H1 (cell line): ENCODE measurements at regions not wholly inside any gene's neighbourhood (a gene's known extent, or its start where the extent isn't known, plus 50 kb on each side); places are given as distances from the start of the nearest gene placed in this dataset.

Source experiments
- CTCF ChIA-PET: fragments of 300-600 bp; sonication (Branson Sonifier 250); formaldehyde crosslinking; loops from one replicate; lab custom pipeline; 2021; ENCODE audit not compliant: partially characterized antibody; lab: Charles Lee
- POLR2A ChIA-PET: fragments of 300-600 bp; sonication (Branson Sonifier 250); formaldehyde crosslinking; loops from one replicate; lab custom pipeline; 2021; ENCODE audit warnings: inconsistent platforms; ENCODE audit not compliant: partially characterized antibody; lab: Charles Lee
- DNase-seq, 2 experiments: peaks; one replicate each; pipeline versions ENCODE4 v3.0.0 to v3.0.0-alpha.2; 2010 to 2022; ENCODE audit warnings: low spot score in 2 of 2, low read depth in 1 of 2, mixed read lengths in 1 of 2
- FAIRE-seq: peaks from 2 replicates; lab custom pipeline; 2011; peaks lifted over from hg19 to GRCh38; lab: Jason Lieb, UNC
- H2AFZ ChIP-seq: 2 replicates; pipeline ENCODE4 v1.8.1; 2012; ENCODE audit warnings: low read length, inconsistent platforms
- H2AK5ac ChIP-seq: 2 replicates; pipeline ENCODE4 v1.6.1; 2013; ENCODE audit warnings: low read depth, low read length
- H2BK120ac ChIP-seq: replicated peaks from 2 replicates; pipeline ENCODE3; 2013; ENCODE audit warnings: low read depth, low read length, inconsistent platforms
- H2BK12ac ChIP-seq: 2 replicates; pipeline ENCODE4 v1.6.1; 2013; ENCODE audit warnings: low read depth, low read length
- H2BK15ac ChIP-seq: 2 replicates; pipeline ENCODE4 v1.6.1; 2013; ENCODE audit warnings: low read length
- H2BK20ac ChIP-seq: 2 replicates; pipeline ENCODE4 v1.6.1; 2013; ENCODE audit warnings: low read length
- H2BK5ac ChIP-seq: 2 replicates; pipeline ENCODE4 v1.6.1; 2013; ENCODE audit warnings: low read depth, low read length
- H3K14ac ChIP-seq: 2 replicates; pipeline ENCODE4 v1.6.1; 2013; ENCODE audit warnings: inconsistent platforms; ENCODE audit not compliant: insufficient read length
- H3K18ac ChIP-seq: 2 replicates; pipeline ENCODE4 v1.6.1; 2013; ENCODE audit warnings: low read length; ENCODE audit errors: extremely low read depth
- H3K23ac ChIP-seq: 2 replicates; pipeline ENCODE4 v1.6.1; 2013; ENCODE audit warnings: inconsistent platforms; ENCODE audit not compliant: insufficient read length
- H3K23me2 ChIP-seq: 2 replicates; pipeline ENCODE4 v1.6.1; 2013; ENCODE audit warnings: low read depth, low read length
- H3K27ac ChIP-seq: 2 replicates; pipeline ENCODE4 v1.6.1; 2011; ENCODE audit warnings: low read depth, low read length, inconsistent platforms
- H3K27me3 ChIP-seq, 4 experiments: replicated peaks in 1 of 4; 1 replicate in 1 of 4; 2 replicates in 3 of 4; pipeline versions ENCODE4 v1.6.1 to v1.8.1; 2011 to 2013; ENCODE audit warnings: low read length in 3 of 4, mild to moderate bottlenecking in 3 of 4, inconsistent platforms in 2 of 4, mixed read lengths in 2 of 4, moderate library complexity in 1 of 4; ENCODE audit not compliant: control insufficient read depth in 3 of 4, insufficient read depth in 3 of 4; ENCODE audit errors: extremely low read depth in 1 of 4
- H3K36me3 ChIP-seq, 4 experiments: 2 replicates each; pipeline versions ENCODE4 v1.6.1 to v1.8.1; 2011 to 2013; ENCODE audit warnings: mild to moderate bottlenecking in 4 of 4, low read length in 3 of 4, moderate library complexity in 2 of 4, control low read depth in 1 of 4, inconsistent platforms in 1 of 4; ENCODE audit not compliant: insufficient read depth in 4 of 4, control insufficient read depth in 2 of 4
- H3K4ac ChIP-seq: replicated peaks from 2 replicates; pipeline ENCODE3; 2013; ENCODE audit warnings: low read length, low read depth, mixed read lengths, inconsistent platforms; ENCODE audit not compliant: insufficient read length
- H3K4me1 ChIP-seq, 4 experiments: replicated peaks in 1 of 4; 1 replicate in 1 of 4; 2 replicates in 3 of 4; pipeline versions ENCODE4 v1.6.1 to v1.8.1; 2011 to 2013; ENCODE audit warnings: low read length in 3 of 4, inconsistent platforms in 2 of 4, mixed read lengths in 1 of 4; ENCODE audit not compliant: insufficient read depth in 4 of 4, control insufficient read depth in 3 of 4
- H3K4me2 ChIP-seq, 2 experiments: 2 replicates each; pipeline versions ENCODE4 v1.6.1 to v1.8.1; 2011 to 2013; ENCODE audit warnings: low read depth in 2 of 2, low read length in 2 of 2, control low read depth in 1 of 2, inconsistent platforms in 1 of 2, mild to moderate bottlenecking in 1 of 2; ENCODE audit not compliant: insufficient read depth in 1 of 2
- H3K4me3 ChIP-seq, 4 experiments: fragments of 200-600, 300-600 bp in 1 of 4; sonication (generic), shearing (Covaris generic), sonication (Bioruptor Twin) in 1 of 4; 2 replicates each; pipeline versions ENCODE4 v1.5.1 to v1.8.1; 2011 to 2016; ENCODE audit warnings: low read length in 4 of 4, low read depth in 3 of 4, control low read depth in 2 of 4, inconsistent platforms in 2 of 4, mild to moderate bottlenecking in 2 of 4, mixed read lengths in 1 of 4, moderate library complexity in 1 of 4; ENCODE audit not compliant: insufficient read depth in 2 of 4; ENCODE audit errors: extremely low read depth in 1 of 4
- H3K56ac ChIP-seq: replicated peaks from 2 replicates; pipeline ENCODE3; 2013; ENCODE audit warnings: low read depth, mild to moderate bottlenecking, mixed read lengths, low read length, inconsistent platforms; ENCODE audit not compliant: insufficient read length
- H3K79me1 ChIP-seq: 2 replicates; pipeline ENCODE4 v1.6.1; 2013; ENCODE audit warnings: low read depth, low read length, control low read depth
- H3K79me2 ChIP-seq, 2 experiments: 2 replicates each; pipeline versions ENCODE4 v1.6.1 to v1.8.1; 2012 to 2013; ENCODE audit warnings: low read length in 2 of 2, mild to moderate bottlenecking in 2 of 2, inconsistent platforms in 1 of 2; ENCODE audit not compliant: insufficient read depth in 2 of 2, control insufficient read depth in 1 of 2
- H3K9ac ChIP-seq, 4 experiments: replicated peaks in 1 of 4; 1 replicate in 1 of 4; 2 replicates in 3 of 4; pipeline versions ENCODE4 v1.6.1 to v1.8.1; 2011 to 2013; ENCODE audit warnings: low read depth in 3 of 4, low read length in 3 of 4, control low read depth in 2 of 4, mild to moderate bottlenecking in 2 of 4, moderate library complexity in 2 of 4, inconsistent platforms in 1 of 4; ENCODE audit errors: extremely low read depth in 1 of 4
- H3K9me3 ChIP-seq, 2 experiments: 2 replicates each; pipeline versions ENCODE4 v1.6.1 to v1.8.1; 2012 to 2013; ENCODE audit warnings: mild to moderate bottlenecking in 2 of 2, moderate library complexity in 2 of 2, control low read depth in 1 of 2, inconsistent platforms in 1 of 2, low read depth in 1 of 2, low read length in 1 of 2, mixed read lengths in 1 of 2; ENCODE audit not compliant: insufficient read depth in 2 of 2
- H4K20me1 ChIP-seq, 2 experiments: replicated peaks in 1 of 2; 2 replicates each; pipeline versions ENCODE3 to v1.8.1; 2011 to 2013; ENCODE audit warnings: inconsistent platforms in 2 of 2, low read length in 2 of 2, mild to moderate bottlenecking in 1 of 2; ENCODE audit not compliant: insufficient read depth in 2 of 2, control insufficient read depth in 1 of 2
- H4K5ac ChIP-seq: 2 replicates; pipeline ENCODE4 v1.6.1; 2013; ENCODE audit warnings: low read length, low read depth, mixed read lengths, inconsistent platforms; ENCODE audit not compliant: insufficient read length
- H4K8ac ChIP-seq: 2 replicates; pipeline ENCODE4 v1.8.0; 2013; ENCODE audit warnings: mild to moderate bottlenecking, moderate library complexity, low read length, inconsistent platforms; ENCODE audit not compliant: insufficient read depth; ENCODE audit errors: extremely low read depth
- H4K91ac ChIP-seq: replicated peaks from 2 replicates; pipeline ENCODE3; 2013; ENCODE audit warnings: low read length, mixed read lengths, inconsistent platforms; ENCODE audit not compliant: insufficient read length
- BRCA1 ChIP-seq: IDR thresholded peaks from 2 replicates; pipeline ENCODE4 v1.6.1; 2012; ENCODE audit warnings: low read depth, low read length, improper control_type of control experiment
- CHD2 ChIP-seq: IDR thresholded peaks from 2 replicates; pipeline ENCODE4 v1.6.1; 2012; ENCODE audit warnings: low read length, improper control_type of control experiment
- FOSL1 ChIP-seq: IDR thresholded peaks from 2 replicates; pipeline ENCODE4 v1.6.1; 2011; ENCODE audit warnings: mild to moderate bottlenecking, low read depth, low read length, moderate library complexity; ENCODE audit not compliant: insufficient read depth
- HDAC2 ChIP-seq, 2 experiments: fragments of 300-600 bp in 1 of 2; sonication (generic) in 1 of 2; IDR thresholded peaks; 2 replicates each; pipeline ENCODE4 v1.6.1; 2011 to 2012; ENCODE audit warnings: low read depth in 2 of 2, low read length in 2 of 2, mild to moderate bottlenecking in 2 of 2, moderate library complexity in 2 of 2, borderline replicate concordance in 1 of 2, inconsistent platforms in 1 of 2
- KDM4A ChIP-seq: IDR thresholded peaks from one replicate; pipeline ENCODE4 v1.7.1; 2012; ENCODE audit warnings: low read depth, mild to moderate bottlenecking, moderate library complexity, low read length, inconsistent platforms; ENCODE audit not compliant: severe bottlenecking
- PHF8 ChIP-seq: fragments of 200-600 bp; sonication (generic); conservative IDR thresholded peaks from 2 replicates; pipeline ENCODE4 v1.7.1; 2012; ENCODE audit warnings: low read depth, mild to moderate bottlenecking, inconsistent platforms, low read length, moderate library complexity
- RAD21 ChIP-seq, 2 experiments: IDR thresholded peaks in 1 of 2; conservative IDR thresholded peaks in 1 of 2; 2 replicates each; pipeline ENCODE4 v1.6.1; 2011; ENCODE audit warnings: low read depth in 2 of 2, low read length in 2 of 2, improper control_type of control experiment in 1 of 2, inconsistent platforms in 1 of 2, mild to moderate bottlenecking in 1 of 2, moderate library complexity in 1 of 2
- SIRT6 ChIP-seq: IDR thresholded peaks from one replicate; pipeline ENCODE4 v1.7.1; 2012; ENCODE audit warnings: low read length, inconsistent platforms
- TAF1 ChIP-seq: IDR thresholded peaks from 2 replicates; pipeline ENCODE4 v1.6.1; 2011; ENCODE audit warnings: mild to moderate bottlenecking, low read depth, low read length
- TEAD4 ChIP-seq: IDR thresholded peaks from 2 replicates; pipeline ENCODE4 v1.6.1; 2012; ENCODE audit warnings: low read depth, low read length, inconsistent platforms, mixed read lengths
- ZNF274 ChIP-seq: IDR thresholded peaks from 2 replicates; pipeline ENCODE4 v1.7.0; 2012; ENCODE audit warnings: low read length, borderline replicate concordance; ENCODE audit errors: extremely low read depth
- WGBS, 2 experiments: shearing (Covaris generic) in 1 of 2; methylation state at CpG; one replicate each; pipeline versions ENCODE4 v1.1.6 to v1.1.7; 2013 to 2015; ENCODE audit warnings: low lambda C conversion rate in 2 of 2, mixed read lengths in 2 of 2, inconsistent platforms in 1 of 2, low coverage in 1 of 2, missing lambda C conversion rate in 1 of 2; ENCODE audit not compliant: insufficient replicate concordance in 2 of 2, insufficient coverage in 1 of 2, insufficient read length in 1 of 2; ENCODE audit errors: extremely low coverage in 1 of 2, missing lambda C conversion rate in 1 of 2; 5-methylcytosine and 5-hydroxymethylcytosine counted together

GRCh38 chr16:26247063-26247462 lies 555.3 kb downstream of the HS3ST4 start:
- Histone ChIP-seq H3K56ac (no peak overlapping the region), H2BK5ac (no peak overlapping the region), H2BK120ac (no peak overlapping the region), H3K18ac (no peak overlapping the region), H3K27me3 (no peaks in the 10 kb centered on the region), H3K36me3 (no peaks in the 10 kb centered on the region), H3K27ac (no peak overlapping the region), H2BK12ac (no peak overlapping the region), H4K8ac (no peak overlapping the region), H3K79me2 (no peaks in the 10 kb centered on the region), H4K20me1 (no peaks in the 10 kb centered on the region), H3K23me2 (no peaks in the 10 kb centered on the region; the same call in 1 of the 2 replicates), H2AK5ac (no peak overlapping the region), H2BK20ac (no peak overlapping the region), H3K79me1 (no peaks in the 10 kb centered on the region), H2BK15ac (no peak overlapping the region), H4K5ac (no peak overlapping the region), H3K14ac (no peak overlapping the region), H3K4ac (no peak overlapping the region), H4K91ac (no peak overlapping the region), H3K4me2 (no peak overlapping the region), H2AFZ (no peak overlapping the region), H3K4me3 (no peak overlapping the region), H3K4me1 (no peaks in the 10 kb centered on the region), H3K9me3 (peaks cover 9 to 13% of the 10 kb centered on the region in 2 experiments; a peak in 3 of 4 replicates), H3K23ac (no peak overlapping the region), H3K9ac (no peak overlapping the region)
- TF ChIP-seq SIRT6 = no peak
- no peak for TF ChIP-seq TEAD4
- no peak for TF ChIP-seq FOSL1
- no peak for TF ChIP-seq KDM4A
- no peak for TF ChIP-seq TAF1
- TF ChIP-seq PHF8 = no peak
- no peak for TF ChIP-seq CHD2
- TF ChIP-seq ZNF274 = no peak
- TF ChIP-seq HDAC2 (IDR thresholded peaks at IDR 0.05; ENCODE audit: borderline replicate concordance in 1 of 2, low read depth in 2 of 2, low read length in 2 of 2) = no peak
- no peak for TF ChIP-seq BRCA1
- TF ChIP-seq RAD21 (IDR thresholded peaks at IDR 0.05 in 1 of 2, conservative IDR thresholded peaks at IDR 0.05 in 1 of 2; ENCODE audit: low read depth in 2 of 2, low read length in 2 of 2) = no peak
- CTCF ChIA-PET = interaction anchor here (1.4 kb wide), 1 partner anchor 14 kb away, joined by 3 read pairs; no protein-coding TSS in a partner anchor
- FAIRE-seq = no peak
- POLR2A ChIA-PET = no interaction called here
- 100% methylated on average over 1 of the region's 1 CpG; no CpG with 5 or more reads in 1 of the 2 experiments for WGBS, 2 experiments
- DNase-seq = no peak
